ENCODE measurements at regions not wholly inside any gene's neighbourhood (a gene's known extent, or its start where the extent isn't known, plus 50 kb on each side); places are given as distances from the start of the nearest gene placed in this dataset.

DNA sequence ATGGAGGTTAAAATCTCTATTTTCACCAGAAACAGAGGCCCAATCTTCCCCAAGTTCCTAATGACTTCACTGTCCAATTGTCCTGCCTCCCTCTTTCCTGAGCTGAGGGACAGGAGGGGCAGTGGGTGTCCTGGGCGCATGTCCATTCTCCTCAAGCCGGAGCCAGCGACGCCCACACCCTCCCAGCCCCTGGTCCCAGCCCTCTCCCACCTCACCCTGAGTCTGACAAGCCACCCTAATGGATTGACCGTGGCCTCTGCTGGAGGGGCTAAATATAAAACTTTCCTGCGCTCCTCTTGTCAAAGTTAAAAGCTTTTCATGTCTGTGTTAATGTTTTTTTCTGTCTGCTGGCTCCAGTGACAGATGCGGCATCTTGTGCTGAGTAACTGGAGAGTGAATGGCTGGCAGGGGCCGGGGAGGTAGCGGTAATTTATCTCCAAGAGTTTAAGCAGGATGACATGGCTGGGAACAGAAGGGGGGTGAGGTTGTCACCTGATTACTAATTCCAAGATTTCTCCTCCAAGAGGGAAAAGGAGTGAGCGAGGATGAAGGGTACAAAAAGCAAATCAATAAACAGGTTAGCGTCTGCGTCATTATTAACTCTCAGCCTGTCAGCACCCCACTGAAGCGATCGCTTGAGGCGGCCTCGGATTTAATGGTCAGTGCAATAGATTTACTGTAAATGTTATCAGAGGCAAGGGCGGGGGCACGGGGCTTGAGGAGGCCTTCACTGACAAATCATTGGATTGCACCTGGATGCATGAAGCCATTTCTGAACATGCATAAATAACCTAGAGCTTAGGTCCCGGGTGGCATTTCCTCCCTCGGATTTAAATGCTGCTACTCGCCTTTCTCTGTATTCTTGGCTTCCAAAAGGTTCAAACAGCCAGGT, 118.1 kb upstream of the MAFB start:
- no peak for DNase-seq (ENCODE audit: low read depth, low spot score)

DNA sequence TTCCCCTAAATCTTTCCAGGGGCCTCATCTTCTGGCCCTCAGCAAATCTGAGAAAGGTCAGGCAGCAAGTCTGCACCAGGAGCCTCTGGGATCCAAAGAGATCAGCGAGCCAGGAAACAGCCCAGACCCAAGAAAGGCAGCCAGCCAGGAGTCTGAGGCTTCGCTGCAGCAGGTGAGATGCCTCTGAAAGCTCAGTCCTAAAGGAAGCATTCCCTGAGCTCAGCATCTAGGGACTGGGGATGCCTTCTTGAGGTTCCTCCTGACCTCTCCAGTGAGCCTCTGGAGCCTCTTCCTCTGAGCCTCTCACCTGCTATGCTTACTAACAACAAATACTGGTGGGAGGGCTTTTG, 118.8 kb upstream of the MAFB start:
- no peak for DNase-seq (ENCODE audit: low read depth, low spot score)

DNA sequence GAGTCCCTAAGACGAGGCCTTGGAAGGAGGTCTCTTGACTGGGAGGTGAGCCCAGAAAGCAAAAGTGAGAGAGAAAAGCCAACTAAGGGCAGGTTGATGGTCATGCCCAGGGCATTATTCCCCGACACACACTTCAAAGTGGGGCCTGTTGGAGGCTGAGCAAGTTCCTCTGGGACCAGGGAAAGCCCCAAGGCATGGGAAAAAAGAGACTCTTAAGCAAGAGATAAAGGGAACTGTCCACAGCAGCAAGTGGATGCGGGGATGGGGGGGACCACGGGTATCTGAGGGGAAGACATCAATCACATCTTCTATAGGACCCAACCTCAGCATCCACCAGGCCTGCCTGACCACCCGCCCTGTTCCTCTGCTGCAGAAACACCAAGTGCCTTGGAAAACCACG, 119.9 kb upstream of the MAFB start:
- DNase-seq (ENCODE audit: low read depth, low spot score): no peak

DNA sequence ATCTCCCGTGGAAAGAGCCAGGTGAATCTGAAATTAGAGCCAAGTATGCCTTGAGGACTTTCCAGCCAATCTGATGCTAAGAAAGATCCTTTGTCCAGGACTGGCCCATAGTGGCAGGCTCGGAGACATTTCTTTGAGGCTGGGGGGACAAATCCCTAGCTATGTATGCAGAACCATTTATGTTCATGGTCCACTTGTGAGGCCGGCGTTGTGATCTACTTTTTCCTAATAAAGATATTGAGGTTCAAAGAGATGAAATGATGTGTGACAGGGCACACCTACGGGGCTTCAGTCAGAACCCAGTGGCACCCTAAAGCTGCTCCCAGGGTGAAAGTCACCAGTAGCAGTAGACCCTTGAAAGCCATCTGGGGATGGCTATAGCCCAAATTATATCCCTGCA, 120.3 kb upstream of the MAFB start:
- no peak for DNase-seq (ENCODE audit: low read depth, low spot score)

- no peak for DNase-seq (ENCODE audit: low read depth, low spot score)
Observed at GRCh38 chr20:40810332-40811000, 121.4 kb upstream of the MAFB start.

DNA sequence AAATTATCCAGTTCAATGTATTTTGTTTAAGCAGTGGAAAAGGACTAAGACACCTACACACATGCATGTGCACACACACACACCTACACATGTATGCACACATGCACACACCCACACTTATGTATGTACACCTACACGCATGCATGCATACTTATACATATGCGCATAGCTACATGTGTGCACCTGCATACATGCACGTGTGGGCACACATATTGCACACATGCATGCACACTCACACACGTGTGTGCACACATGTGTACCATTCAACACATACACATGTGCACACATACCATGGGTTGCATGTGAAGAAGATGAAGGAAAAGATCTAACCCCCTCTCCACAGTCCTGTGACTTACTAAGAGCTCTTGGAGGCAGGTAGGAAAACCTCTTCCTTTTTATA, 122.0 kb upstream of the MAFB start:
- DNase-seq (ENCODE audit: low read depth, low spot score): no peak

DNA sequence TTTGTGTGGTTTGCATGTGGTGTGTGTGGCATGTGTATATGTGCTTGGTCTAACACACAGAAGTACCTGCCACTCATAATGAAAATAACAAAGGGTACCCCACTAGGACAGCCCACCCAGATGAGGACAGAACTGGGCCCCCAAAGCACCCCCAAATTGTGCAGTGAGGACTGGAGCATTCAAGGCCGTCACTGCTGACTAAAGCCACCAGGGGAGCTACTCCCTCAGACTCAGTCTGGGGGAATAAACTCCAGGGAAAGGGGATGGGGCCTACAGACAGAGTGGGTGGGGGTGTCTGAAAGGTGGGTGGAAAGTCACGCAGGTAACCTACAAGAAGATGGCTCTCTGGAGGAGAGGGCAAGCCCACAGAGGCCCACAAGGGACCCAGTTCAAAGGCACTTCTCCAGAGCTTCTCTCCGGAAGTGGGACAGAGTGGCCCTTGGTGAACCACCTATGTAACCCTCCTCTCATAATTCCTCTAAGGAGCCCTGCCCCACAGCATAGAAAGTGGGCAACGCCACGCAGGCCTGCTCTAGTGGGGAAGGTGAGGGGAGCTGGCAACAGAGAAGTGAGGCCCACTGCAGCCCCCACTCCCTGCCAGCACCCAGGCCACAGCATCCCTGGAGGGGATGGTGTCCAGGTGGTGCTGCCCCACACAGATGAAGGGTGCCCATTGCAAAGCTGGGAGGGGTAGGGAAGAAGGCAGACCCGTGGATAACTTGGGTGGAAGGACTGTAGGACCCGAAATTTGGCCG, 122.8 kb upstream of the MAFB start:
- DNase-seq (ENCODE audit: low read depth, low spot score): no peak

GRCh38 chr20:40812415-40812925, 123.4 kb upstream of the MAFB start:
- no peak for DNase-seq (ENCODE audit: low read depth, low spot score)

GRCh38 chr20:40813029-40813431, 124.0 kb upstream of the MAFB start:
- DNase-seq (ENCODE audit: low read depth, low spot score): no peak

DNA sequence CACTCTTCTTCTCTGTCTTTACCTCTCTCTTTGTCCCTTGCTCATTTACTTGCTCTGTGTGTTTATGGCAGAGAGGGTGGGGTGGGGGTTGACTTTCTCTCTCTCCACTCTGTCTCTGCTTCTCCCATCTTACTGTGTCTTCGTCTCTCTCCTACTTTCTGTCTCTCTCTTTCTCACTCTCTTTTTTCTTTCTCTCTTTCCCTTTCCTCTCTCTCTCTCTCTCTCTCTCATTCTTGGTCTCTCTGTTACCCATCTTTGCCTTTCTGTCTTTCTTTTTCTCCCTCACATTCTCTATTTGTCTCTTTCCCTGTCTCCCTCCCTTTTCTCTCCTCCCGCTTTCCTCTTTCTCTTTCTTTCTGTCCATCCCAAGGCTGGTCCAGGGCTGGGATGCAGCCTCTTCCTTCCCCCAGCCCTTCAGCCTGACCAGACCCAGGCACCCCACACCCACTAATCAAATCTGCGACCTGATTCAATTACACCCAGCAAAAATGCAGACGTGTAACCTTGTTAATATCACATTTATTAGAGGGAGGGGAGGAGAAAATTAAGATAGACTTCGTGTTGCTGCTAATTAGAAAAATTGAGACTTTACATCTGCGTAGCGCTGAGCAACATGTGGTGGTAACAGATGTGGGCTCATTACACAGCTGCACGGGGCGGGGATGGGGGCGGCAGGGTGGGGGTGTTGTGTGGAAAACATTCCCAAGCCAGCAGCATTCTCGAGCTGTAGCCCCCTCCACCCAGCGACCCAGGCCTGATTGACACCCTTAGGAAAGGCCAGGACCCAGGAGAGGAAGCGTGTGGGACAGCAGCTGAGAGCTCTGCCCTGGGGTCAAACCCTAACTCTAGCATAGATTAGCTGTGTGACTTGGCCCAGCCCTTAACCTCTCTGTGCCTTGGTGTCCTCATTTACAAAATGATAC, 124.9 kb upstream of the MAFB start:
- DNase-seq (ENCODE audit: low read depth, low spot score): no peak

DNA sequence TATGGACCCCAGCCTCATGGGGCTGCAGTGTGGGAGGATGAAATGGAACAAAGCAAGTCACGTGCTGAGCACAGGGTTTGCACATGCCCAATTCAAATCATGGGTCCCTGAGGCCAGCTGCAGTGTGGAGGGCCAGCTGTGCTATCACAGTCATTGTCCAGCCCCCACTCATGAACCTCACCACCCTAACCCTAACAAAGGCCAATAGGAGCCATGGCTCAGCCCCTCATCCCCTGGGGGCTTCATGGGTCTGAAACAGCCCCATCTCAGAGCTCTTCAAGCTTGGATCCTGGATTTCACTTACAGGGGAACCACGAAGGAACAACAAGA, 125.6 kb upstream of the MAFB start:
- DNase-seq (ENCODE audit: low read depth, low spot score): no peak

DNA sequence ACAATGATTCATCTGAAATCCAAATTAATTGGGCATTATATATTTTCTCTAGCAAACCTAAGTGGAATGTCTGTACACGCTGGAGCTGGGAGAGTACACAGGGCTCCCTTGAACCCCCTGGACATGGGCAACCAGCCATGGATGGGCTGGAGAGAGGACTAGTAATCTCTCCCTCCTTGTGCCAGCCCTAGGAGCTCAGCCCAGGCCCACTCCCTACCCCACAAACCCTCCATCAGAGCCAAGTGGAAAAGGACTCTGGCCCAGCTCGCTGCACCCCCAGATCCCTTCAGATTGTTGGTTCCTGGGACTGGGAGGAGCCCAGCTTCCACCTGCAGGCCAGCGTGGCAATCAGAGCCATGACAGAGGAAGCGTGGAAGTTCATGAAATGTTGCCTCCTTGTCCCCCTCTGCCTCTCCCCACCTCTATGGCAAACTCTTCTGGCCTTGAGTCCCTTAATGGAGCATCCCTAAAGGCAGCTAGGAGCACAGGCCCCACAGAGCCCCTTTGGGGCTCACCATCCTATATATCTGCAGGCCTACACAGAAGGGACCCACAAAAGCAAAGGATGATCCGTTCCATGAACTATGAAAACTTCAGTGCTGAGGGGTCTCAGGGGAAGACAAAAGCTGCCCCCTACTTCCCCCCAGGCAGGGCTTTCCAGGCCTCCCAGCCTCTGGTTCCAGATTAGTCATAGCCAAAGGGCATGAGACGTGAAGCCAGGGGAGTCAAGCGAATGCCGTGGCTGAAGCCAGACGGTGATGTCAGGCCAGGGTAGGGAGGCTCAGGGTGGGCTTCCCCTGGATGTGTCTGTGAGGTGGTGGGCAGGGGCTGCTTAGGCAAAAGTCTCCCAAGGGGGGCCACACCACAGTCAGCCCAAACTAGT, 126.4 kb upstream of the MAFB start:
- no peak for DNase-seq (ENCODE audit: low read depth, low spot score)

DNA sequence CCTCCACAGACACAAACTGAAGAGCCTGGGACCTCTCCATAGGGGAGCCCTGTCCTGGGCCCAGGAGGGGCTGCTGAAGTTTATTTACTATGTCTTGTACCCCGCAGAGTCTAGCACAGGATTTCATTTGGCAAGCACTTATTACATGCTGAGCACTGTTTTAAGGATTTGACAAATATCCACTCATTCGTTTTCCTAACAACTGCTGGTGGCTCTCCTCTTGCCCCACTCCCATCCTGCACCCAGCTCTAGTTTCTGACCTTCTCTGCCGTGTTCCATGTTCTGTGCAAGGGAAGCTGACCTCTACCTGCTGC, 127.0 kb upstream of the MAFB start:
- DNase-seq (ENCODE audit: low read depth, low spot score): no peak

DNA sequence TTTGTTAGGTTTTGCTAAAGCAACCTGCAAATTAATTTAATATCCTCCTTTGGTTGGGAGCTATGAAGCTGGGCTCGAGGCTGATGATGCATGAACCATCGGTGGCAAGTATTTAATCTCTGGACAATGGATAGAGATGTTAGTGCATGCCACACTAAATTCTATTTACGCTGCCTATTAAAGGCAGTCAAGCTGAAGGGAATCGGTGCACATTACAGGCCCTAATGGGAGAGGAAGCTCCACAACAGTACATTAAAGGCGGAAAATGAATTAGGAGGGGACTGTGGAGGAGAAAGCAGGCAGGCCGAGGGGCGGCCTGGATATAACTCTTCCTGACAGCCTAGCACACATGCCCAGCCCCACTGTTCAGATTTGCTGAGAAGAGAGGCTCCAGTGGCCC, 132.4 kb upstream of the MAFB start:
- no peak for DNase-seq (ENCODE audit: low read depth, low spot score)

- DNase-seq (ENCODE audit: low read depth, low spot score): no peak
Observed at GRCh38 chr20:40826699-40827098, 137.7 kb upstream of the MAFB start.

DNA sequence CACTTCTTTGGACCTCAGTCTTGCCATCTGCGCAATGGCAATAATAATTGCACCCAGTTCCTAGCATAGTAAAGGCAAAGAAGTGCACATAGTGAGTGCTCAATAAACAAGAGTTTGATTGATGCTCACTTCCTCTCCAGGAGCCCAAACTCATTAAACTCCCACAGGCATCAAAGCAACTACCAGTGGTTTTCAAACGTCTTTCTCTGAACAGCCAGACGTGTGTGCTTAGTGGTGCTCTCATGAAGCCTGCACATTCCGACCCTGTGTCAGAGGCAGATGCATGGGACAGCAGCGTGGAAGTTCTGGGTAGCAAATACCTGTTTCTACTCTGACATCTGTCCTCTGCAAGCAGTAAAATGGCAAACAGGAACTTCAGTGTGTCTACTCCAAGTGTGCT, 146.3 kb upstream of the MAFB start:
- no peak for DNase-seq (ENCODE audit: low read depth, low spot score)

DNA sequence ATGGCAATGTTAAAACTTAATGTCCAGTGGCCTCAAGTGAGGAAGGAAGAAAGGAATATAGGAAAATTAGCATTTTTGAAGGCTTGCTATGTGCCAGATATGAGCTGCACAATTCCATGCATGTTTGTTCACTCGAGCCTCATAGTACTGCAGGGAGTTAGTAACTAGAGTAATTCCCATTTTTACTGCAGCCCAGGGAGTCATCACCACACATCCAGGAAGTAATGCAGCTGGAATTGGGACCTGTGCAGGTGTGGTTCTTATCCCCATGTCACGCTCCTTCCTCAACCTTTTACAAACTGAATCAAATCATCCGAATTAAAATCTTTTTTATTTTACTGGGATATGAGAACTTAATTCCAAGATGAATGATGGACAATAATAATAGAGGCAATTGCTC, 149.5 kb upstream of the MAFB start:
- no peak for DNase-seq (ENCODE audit: low read depth, low spot score)

DNA sequence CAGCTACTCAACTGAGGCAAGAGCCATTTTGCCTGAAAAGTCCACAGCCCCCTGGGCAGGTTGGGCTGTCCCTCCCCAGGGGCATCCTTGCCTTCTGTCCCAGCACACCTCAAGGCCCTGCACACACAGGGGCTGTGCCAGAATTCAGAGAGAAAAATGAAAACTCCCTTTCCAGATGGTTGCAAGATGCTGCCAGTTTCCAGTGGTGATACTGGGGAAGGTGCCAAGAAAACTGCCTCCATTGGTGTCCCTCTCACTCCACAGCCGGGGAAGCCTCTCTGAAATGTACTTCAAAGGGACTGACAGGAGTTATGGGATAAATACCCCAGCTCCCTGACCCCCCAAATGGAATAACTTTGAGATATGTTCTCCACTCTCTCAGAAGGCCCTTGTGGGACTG, 154.2 kb upstream of the MAFB start:
- no peak for DNase-seq (ENCODE audit: low read depth, low spot score)

DNA sequence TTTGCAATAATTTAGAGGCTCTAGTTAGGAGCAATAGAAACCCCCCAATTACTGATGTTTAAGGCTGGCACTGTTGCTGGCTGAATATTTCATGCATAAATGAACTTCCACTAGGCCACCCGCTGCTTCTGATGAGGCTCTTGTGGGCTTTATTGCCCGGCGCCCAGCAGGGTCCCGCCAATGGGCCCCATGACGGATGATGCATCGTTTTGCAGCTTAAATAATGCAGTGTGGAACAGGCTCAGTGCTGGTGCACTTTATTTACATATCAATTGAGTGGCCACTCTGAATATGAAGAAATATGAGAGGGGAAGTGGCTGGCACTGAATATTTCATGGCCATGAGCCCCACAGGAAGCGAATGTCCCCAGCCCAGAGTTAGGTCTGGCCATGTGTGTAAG, 155.3 kb upstream of the MAFB start:
- DNase-seq (ENCODE audit: low read depth, low spot score): no peak

DNA sequence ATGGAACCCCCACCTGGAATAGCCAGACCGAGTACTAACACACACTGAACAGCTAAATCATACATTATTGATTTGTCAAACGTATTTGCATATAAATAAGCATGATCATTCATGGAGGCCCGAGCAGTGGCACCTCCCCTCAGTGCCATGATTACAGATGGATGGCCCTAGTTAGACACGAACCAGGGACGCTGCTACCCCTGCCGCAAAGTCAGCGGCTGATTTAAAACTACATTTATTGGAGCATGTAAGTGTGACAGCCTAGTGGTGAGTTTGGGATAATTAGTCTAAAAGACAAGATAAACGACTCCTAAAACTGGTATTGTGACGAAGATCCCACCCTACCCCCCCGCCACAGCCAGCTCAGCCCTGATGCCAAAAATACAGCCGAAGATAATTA, 159.1 kb upstream of the MAFB start:
- DNase-seq (ENCODE audit: low read depth, low spot score): no peak

GRCh38 chr20:40848526-40848925, 159.5 kb upstream of the MAFB start:
- DNase-seq (ENCODE audit: low read depth, low spot score): no peak

Measured in activated CD4-positive, CD25-positive, alpha-beta regulatory T cell treated with anti-CD3 and anti-CD28 coated beads, Interleukin-2, amount 50 U/mL, for 16 hours (primary cell).